H1 (cell line): ENCODE measurements at regions not wholly inside any gene's neighbourhood (a gene's known extent, or its start where the extent isn't known, plus 50 kb on each side); places are given as distances from the start of the nearest gene placed in this dataset.

ENCODE experiments used
- CBX5 ChIP-seq: fragments of 300-800, 300-1000 bp; sonication (generic); IDR thresholded peaks from 2 replicates; pipeline ENCODE4 v1.7.1; 2016; ENCODE audit warnings: antibody characterized with exemption, low read length, low read depth
- EZH2 ChIP-seq: fragments of 200-600 bp; sonication (generic); IDR thresholded peaks from 2 replicates; pipeline ENCODE4 v1.7.1; 2012; ENCODE audit warnings: low read depth, mild to moderate bottlenecking, moderate library complexity, low read length, inconsistent platforms; ENCODE audit not compliant: severe bottlenecking
- GABPA ChIP-seq: IDR thresholded peaks from 2 replicates; pipeline ENCODE4 v1.6.1; 2011; ENCODE audit warnings: mild to moderate bottlenecking, low read length, moderate library complexity, borderline replicate concordance; ENCODE audit not compliant: insufficient read depth
- PHF8 ChIP-seq: fragments of 200-600 bp; sonication (generic); conservative IDR thresholded peaks from 2 replicates; pipeline ENCODE4 v1.7.1; 2012; ENCODE audit warnings: low read depth, mild to moderate bottlenecking, inconsistent platforms, low read length, moderate library complexity
- POLR2A ChIP-seq, 2 experiments: IDR thresholded peaks; 1 replicate in 1 of 2; 2 replicates in 1 of 2; pipeline ENCODE4 v1.6.1; 2011; ENCODE audit warnings: low read depth in 2 of 2, low read length in 2 of 2, mild to moderate bottlenecking in 2 of 2; ENCODE audit errors: control extremely low read depth in 1 of 2
- POLR2AphosphoS5 ChIP-seq: IDR thresholded peaks from 2 replicates; pipeline ENCODE4 v1.6.1; 2011; ENCODE audit warnings: low read depth, low read length
- SIN3A ChIP-seq, 2 experiments: IDR thresholded peaks in 1 of 2; conservative IDR thresholded peaks in 1 of 2; 2 replicates each; pipeline ENCODE4 v1.6.1; 2011 to 2012; ENCODE audit warnings: low read length in 2 of 2, improper control_type of control experiment in 1 of 2, low read depth in 1 of 2, mild to moderate bottlenecking in 1 of 2
- SP1 ChIP-seq: IDR thresholded peaks from 2 replicates; pipeline ENCODE4 v1.6.1; 2011; ENCODE audit warnings: low read depth, low read length
- TAF1 ChIP-seq: IDR thresholded peaks from 2 replicates; pipeline ENCODE4 v1.6.1; 2011; ENCODE audit warnings: mild to moderate bottlenecking, low read depth, low read length
- ZNF274 ChIP-seq: IDR thresholded peaks from 2 replicates; pipeline ENCODE4 v1.7.0; 2012; ENCODE audit warnings: low read length, borderline replicate concordance; ENCODE audit errors: extremely low read depth
- TF ChIP-seq, protein P1 (sequence below), 3 experiments: IDR thresholded peaks; 1 replicate in 2 of 3; 2 replicates in 1 of 3; pipeline versions ENCODE4 v1.5.1 to v1.6.1; 2011; ENCODE audit warnings: low read length in 3 of 3, mild to moderate bottlenecking in 3 of 3, inconsistent platforms in 2 of 3, low read depth in 1 of 3, moderate library complexity in 1 of 3; ENCODE audit not compliant: insufficient read depth in 1 of 3; ENCODE audit errors: control extremely low read depth in 1 of 3
- TF ChIP-seq, protein P2 (sequence below): IDR thresholded peaks from 2 replicates; pipeline ENCODE4 v1.6.1; 2012; ENCODE audit warnings: low read length, inconsistent platforms

DNA sequence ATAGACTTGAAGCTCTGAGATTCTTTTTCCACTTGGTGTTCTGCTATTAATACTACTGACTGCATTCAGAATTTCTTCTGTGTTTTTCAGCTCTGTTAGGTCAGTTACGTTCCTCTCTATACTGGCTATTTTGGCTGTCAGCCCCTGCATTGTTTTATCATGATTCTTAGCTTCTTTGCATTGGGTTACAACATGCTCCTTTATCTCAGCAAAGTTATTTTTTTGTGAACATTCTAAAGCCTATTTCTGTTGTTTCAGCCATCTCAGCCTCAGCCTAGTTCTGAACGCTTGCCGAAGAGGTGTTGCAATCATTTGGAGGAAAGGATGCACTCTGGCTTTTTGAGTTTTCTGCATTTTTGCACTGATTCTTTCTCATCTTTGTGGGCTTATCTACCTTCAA lies 201.5 kb upstream of the GNAI1 start:
- no peak for TF ChIP-seq SIN3A (conservative IDR thresholded peaks at IDR 0.05 in 1 of 2, IDR thresholded peaks at IDR 0.05 in 1 of 2; ENCODE audit: low read depth in 1 of 2, low read length in 2 of 2)
- TF ChIP-seq, protein P1, sequence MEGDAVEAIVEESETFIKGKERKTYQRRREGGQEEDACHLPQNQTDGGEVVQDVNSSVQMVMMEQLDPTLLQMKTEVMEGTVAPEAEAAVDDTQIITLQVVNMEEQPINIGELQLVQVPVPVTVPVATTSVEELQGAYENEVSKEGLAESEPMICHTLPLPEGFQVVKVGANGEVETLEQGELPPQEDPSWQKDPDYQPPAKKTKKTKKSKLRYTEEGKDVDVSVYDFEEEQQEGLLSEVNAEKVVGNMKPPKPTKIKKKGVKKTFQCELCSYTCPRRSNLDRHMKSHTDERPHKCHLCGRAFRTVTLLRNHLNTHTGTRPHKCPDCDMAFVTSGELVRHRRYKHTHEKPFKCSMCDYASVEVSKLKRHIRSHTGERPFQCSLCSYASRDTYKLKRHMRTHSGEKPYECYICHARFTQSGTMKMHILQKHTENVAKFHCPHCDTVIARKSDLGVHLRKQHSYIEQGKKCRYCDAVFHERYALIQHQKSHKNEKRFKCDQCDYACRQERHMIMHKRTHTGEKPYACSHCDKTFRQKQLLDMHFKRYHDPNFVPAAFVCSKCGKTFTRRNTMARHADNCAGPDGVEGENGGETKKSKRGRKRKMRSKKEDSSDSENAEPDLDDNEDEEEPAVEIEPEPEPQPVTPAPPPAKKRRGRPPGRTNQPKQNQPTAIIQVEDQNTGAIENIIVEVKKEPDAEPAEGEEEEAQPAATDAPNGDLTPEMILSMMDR (IDR thresholded peaks at IDR 0.05; ENCODE audit: control extremely low read depth in 1 of 3, insufficient read depth in 1 of 3, low read depth in 1 of 3, low read length in 3 of 3): no peak
- no peak for TF ChIP-seq PHF8
- no peak for TF ChIP-seq TAF1
- no peak for TF ChIP-seq SP1
- no peak for TF ChIP-seq POLR2A (IDR thresholded peaks at IDR 0.05; ENCODE audit: control extremely low read depth in 1 of 2, low read depth in 2 of 2, low read length in 2 of 2)
- no peak for TF ChIP-seq POLR2AphosphoS5
- no peak for TF ChIP-seq EZH2
- no peak for TF ChIP-seq ZNF274
- TF ChIP-seq, protein P2, sequence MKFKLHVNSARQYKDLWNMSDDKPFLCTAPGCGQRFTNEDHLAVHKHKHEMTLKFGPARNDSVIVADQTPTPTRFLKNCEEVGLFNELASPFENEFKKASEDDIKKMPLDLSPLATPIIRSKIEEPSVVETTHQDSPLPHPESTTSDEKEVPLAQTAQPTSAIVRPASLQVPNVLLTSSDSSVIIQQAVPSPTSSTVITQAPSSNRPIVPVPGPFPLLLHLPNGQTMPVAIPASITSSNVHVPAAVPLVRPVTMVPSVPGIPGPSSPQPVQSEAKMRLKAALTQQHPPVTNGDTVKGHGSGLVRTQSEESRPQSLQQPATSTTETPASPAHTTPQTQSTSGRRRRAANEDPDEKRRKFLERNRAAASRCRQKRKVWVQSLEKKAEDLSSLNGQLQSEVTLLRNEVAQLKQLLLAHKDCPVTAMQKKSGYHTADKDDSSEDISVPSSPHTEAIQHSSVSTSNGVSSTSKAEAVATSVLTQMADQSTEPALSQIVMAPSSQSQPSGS: no peak
- no peak for TF ChIP-seq GABPA
- no peak for TF ChIP-seq CBX5
